ENCODE measurements at regions not wholly inside any gene's neighbourhood (a gene's known extent, or its start where the extent isn't known, plus 50 kb on each side); places are given as distances from the start of the nearest gene placed in this dataset.

GRCh38 chr22:20652582-20652981, 121.3 kb upstream of the SERPIND1 start:
- no peaks in the 10 kb centered on the region for H3K9me3 Mint-ChIP-seq
- TF ChIP-seq CTCF (IDR thresholded peaks at IDR 0.05; ENCODE audit: unreplicated experiment in 3 of 3), result no peak
- H3K27ac Mint-ChIP-seq, result no peak overlapping the region
- H3K27me3 Mint-ChIP-seq (ENCODE audit: low read depth), result peaks cover 9% of the 10 kb centered on the region
- H3K4me1 Mint-ChIP-seq, result peaks cover 6% of the 10 kb centered on the region
- H3K36me3 Mint-ChIP-seq (ENCODE audit: low read depth), result no peaks in the 10 kb centered on the region
- H3K4me3 Mint-ChIP-seq, result no peak overlapping the region

- no peaks in the 10 kb centered on the region for H3K36me3 Mint-ChIP-seq (ENCODE audit: low read depth)
- no peak for TF ChIP-seq CTCF (IDR thresholded peaks at IDR 0.05; ENCODE audit: unreplicated experiment in 3 of 3)
- no peaks in the 10 kb centered on the region for H3K9me3 Mint-ChIP-seq
Measured at GRCh38 chr22:20653012-20653794, 120.7 kb upstream of the SERPIND1 start.

GRCh38 chr22:20653795-20654342, 120.0 kb upstream of the SERPIND1 start:
- no peaks in the 10 kb centered on the region for H3K36me3 Mint-ChIP-seq (ENCODE audit: low read depth)
- H3K4me1 Mint-ChIP-seq, result peaks cover 6% of the 10 kb centered on the region
- TF ChIP-seq CTCF (IDR thresholded peaks at IDR 0.05; ENCODE audit: unreplicated experiment in 3 of 3), result no peak
- no peaks in the 10 kb centered on the region for H3K9me3 Mint-ChIP-seq
- H3K27me3 Mint-ChIP-seq (ENCODE audit: low read depth), result peaks cover 22% of the 10 kb centered on the region
- H3K4me3 Mint-ChIP-seq, result no peak overlapping the region
- H3K27ac Mint-ChIP-seq, result no peak overlapping the region

More at GRCh38 chr22:20653012-20653794, 120.7 kb upstream of the SERPIND1 start:
- Mint-ChIP-seq H3K27me3 (ENCODE audit: low read depth) (peaks cover 15% of the 10 kb centered on the region), H3K4me3 (no peak overlapping the region), H3K27ac (no peak overlapping the region), H3K4me1 (peaks cover 6% of the 10 kb centered on the region)

GRCh38 chr22:20654343-20655208, 119.3 kb upstream of the SERPIND1 start:
- no peaks in the 10 kb centered on the region for H3K36me3 Mint-ChIP-seq (ENCODE audit: low read depth)
- H3K27me3 Mint-ChIP-seq (ENCODE audit: low read depth), result peaks cover 29% of the 10 kb centered on the region
- H3K27ac Mint-ChIP-seq, result no peak overlapping the region
- H3K9me3 Mint-ChIP-seq, result no peaks in the 10 kb centered on the region
- no peak for TF ChIP-seq CTCF (IDR thresholded peaks at IDR 0.05; ENCODE audit: unreplicated experiment in 3 of 3)
- H3K4me3 Mint-ChIP-seq, result no peak overlapping the region
- H3K4me1 Mint-ChIP-seq, result peaks cover 6% of the 10 kb centered on the region

- no peak overlapping the region for H3K4me3 Mint-ChIP-seq
- no peaks in the 10 kb centered on the region for H3K36me3 Mint-ChIP-seq (ENCODE audit: low read depth)
- H3K27me3 Mint-ChIP-seq (ENCODE audit: low read depth), result peaks cover 40% of the 10 kb centered on the region
- no peak for TF ChIP-seq CTCF (IDR thresholded peaks at IDR 0.05; ENCODE audit: unreplicated experiment in 3 of 3)
- H3K4me1 Mint-ChIP-seq, result peaks cover 5% of the 10 kb centered on the region
- peaks cover 3% of the 10 kb centered on the region for H3K9me3 Mint-ChIP-seq
- no peak overlapping the region for H3K27ac Mint-ChIP-seq
Measured at GRCh38 chr22:20655623-20656022, 118.3 kb upstream of the SERPIND1 start.
